HepG2 (cell line): ENCODE measurements at regions not wholly inside any gene's neighbourhood (a gene's known extent, or its start where the extent isn't known, plus 50 kb on each side); places are given as distances from the start of the nearest gene placed in this dataset.

Experiments used
- ATAC-seq: fragments of 200-7000 bp; cut with Tn5 transposase; 3 replicates; pipeline ENCODE4 v1.9.1; 2020; ENCODE audit warnings: mild to moderate bottlenecking, moderate library complexity
- BruUV-seq: library from RNA; stranded (reverse); fragments of 400-500 nt; replicated peaks from 2 replicates; lab custom pipeline; 2021; lab: Mats Ljungman, UMichigan
- CTCF ChIA-PET: fragments of 300-600 bp; formaldehyde crosslinking; extraction: SDS; loops from one replicate; lab custom pipeline; 2021; ENCODE audit warnings: low total read pairs, inconsistent platforms, low intra/inter-chr PET ratio; lab: Yijun Ruan, JAX
- POLR2A ChIA-PET: fragments of 350-600 bp; sonication (Branson Sonifier 250); formaldehyde crosslinking; loops from one replicate; lab custom pipeline; 2020; ENCODE audit warnings: antibody characterized with exemption, inconsistent platforms; lab: Yijun Ruan, JAX
- DNase-seq: peaks from one replicate; pipeline ENCODE4 v3.0.0-alpha.2; 2015; ENCODE audit warnings: low spot score
- FAIRE-seq: peaks from 3 replicates; lab custom pipeline; 2011; peaks lifted over from hg19 to GRCh38; lab: Jason Lieb, UNC
- H2AFZ ChIP-seq: one replicate; pipeline ENCODE4 v1.6.1; 2011; ENCODE audit warnings: low read length, inconsistent platforms
- H3K27ac ChIP-seq: fragments of 300-600 bp; 3 replicates; pipeline ENCODE4 v1.8.0; 2011; ENCODE audit warnings: mixed run types, mild to moderate bottlenecking, mixed read lengths, low read length, inconsistent platforms; ENCODE audit not compliant: insufficient read depth; ENCODE audit errors: extremely low read length
- H3K27me3 ChIP-seq, 2 experiments: fragments of 200-600 bp in 1 of 2; 2 replicates in 1 of 2; 3 replicates in 1 of 2; pipeline versions ENCODE4 v1.6.0 to v1.8.0; 2011; ENCODE audit warnings: low read length in 2 of 2, mild to moderate bottlenecking in 2 of 2, moderate library complexity in 2 of 2, inconsistent platforms in 1 of 2; ENCODE audit not compliant: insufficient read depth in 2 of 2, control insufficient read depth in 1 of 2
- H3K36me3 ChIP-seq, 2 experiments: fragments of 200-600 bp in 1 of 2; replicated peaks in 1 of 2; 2 replicates in 1 of 2; 3 replicates in 1 of 2; pipeline versions ENCODE4 v1.5.1 to v1.8.0; 2011; ENCODE audit warnings: low read length in 2 of 2, inconsistent platforms in 1 of 2; ENCODE audit not compliant: insufficient read depth in 2 of 2, control insufficient read depth in 1 of 2
- H3K4me1 ChIP-seq: 2 replicates; pipeline ENCODE4 v1.5.1; 2012; ENCODE audit warnings: low read length, inconsistent platforms; ENCODE audit not compliant: insufficient read depth
- H3K4me2 ChIP-seq: 2 replicates; pipeline ENCODE4 v1.6.0; 2011; ENCODE audit warnings: low read depth, low read length, inconsistent platforms
- H3K4me3 ChIP-seq, 3 experiments: fragments of 200-600 bp in 1 of 3; sonication (generic), shearing (Covaris generic) in 1 of 3; replicated peaks in 1 of 3; 2 replicates each; pipeline ENCODE4 v1.5.1; 2011 to 2016; ENCODE audit warnings: low read length in 3 of 3, inconsistent platforms in 2 of 3, low read depth in 2 of 3, mild to moderate bottlenecking in 2 of 3, control low read depth in 1 of 3, mixed read lengths in 1 of 3; ENCODE audit not compliant: insufficient read depth in 1 of 3
- H3K79me2 ChIP-seq: one replicate; pipeline ENCODE4 v1.6.1; 2011; ENCODE audit warnings: low read length, inconsistent platforms; ENCODE audit not compliant: insufficient read depth
- H3K9ac ChIP-seq: 2 replicates; pipeline ENCODE4 v1.6.0; 2011; ENCODE audit warnings: mild to moderate bottlenecking, low read depth, low read length, inconsistent platforms; ENCODE audit not compliant: insufficient read depth
- H3K9me3 ChIP-seq: 2 replicates; pipeline ENCODE4 v1.5.1; 2012; ENCODE audit warnings: mild to moderate bottlenecking, low read length
- H4K20me1 ChIP-seq: 2 replicates; pipeline ENCODE4 v1.6.0; 2011; ENCODE audit warnings: inconsistent platforms, mild to moderate bottlenecking, low read length, moderate library complexity; ENCODE audit not compliant: insufficient read depth
- AGO1 ChIP-seq: fragments of 200-400 bp; formaldehyde crosslinking; IDR thresholded peaks from 2 replicates; pipeline ENCODE4 v1.6.1; 2017; ENCODE audit warnings: mild to moderate bottlenecking, low read depth, low read length, moderate library complexity; ENCODE audit not compliant: poor library complexity, severe bottlenecking
- EEA1 ChIP-seq: sonication (generic); formaldehyde crosslinking; IDR thresholded peaks from 2 replicates; pipeline ENCODE4 v1.5.1; 2020; ENCODE audit warnings: mild to moderate bottlenecking, missing genetic modification reagents, borderline replicate concordance
- HDAC1 ChIP-seq: sonication (generic); formaldehyde crosslinking; IDR thresholded peaks from 2 replicates; pipeline ENCODE4 v1.5.1; 2020; ENCODE audit warnings: mild to moderate bottlenecking, missing genetic modification reagents
- HMG20A ChIP-seq: IDR thresholded peaks from 2 replicates; pipeline ENCODE4 v1.6.1; 2016; ENCODE audit warnings: borderline replicate concordance
- JUN ChIP-seq: sonication (generic); formaldehyde crosslinking; IDR thresholded peaks from 2 replicates; pipeline ENCODE4 v1.4.0; 2020; ENCODE audit warnings: mild to moderate bottlenecking, missing genetic modification reagents
- PTBP1 ChIP-seq: fragments of 200-400 bp; formaldehyde crosslinking; IDR thresholded peaks from 2 replicates; pipeline ENCODE4 v1.6.1; 2018; ENCODE audit warnings: low read length, low read depth; ENCODE audit not compliant: poor library complexity, severe bottlenecking
- REL ChIP-seq: sonication (generic); formaldehyde crosslinking; conservative IDR thresholded peaks from 2 replicates; pipeline ENCODE4 v1.8.0; 2022; ENCODE audit warnings: mild to moderate bottlenecking, missing genetic modification reagents, moderate library complexity
- SRF ChIP-seq: IDR thresholded peaks from 2 replicates; pipeline ENCODE4 v1.6.1; 2011; ENCODE audit warnings: mild to moderate bottlenecking, low read depth, low read length, moderate library complexity
- TGIF2 ChIP-seq: IDR thresholded peaks from 2 replicates; pipeline ENCODE4 v1.6.1; 2016; ENCODE audit warnings: control low read depth, missing compliant biosample characterization
- ZNF12 ChIP-seq: sonication (generic); formaldehyde crosslinking; IDR thresholded peaks from 2 replicates; pipeline ENCODE4 v1.5.0; 2020; ENCODE audit warnings: missing genetic modification reagents
- ZNF143 ChIP-seq: sonication (generic); formaldehyde crosslinking; IDR thresholded peaks from 2 replicates; pipeline ENCODE4 v1.4.0; 2020; ENCODE audit warnings: missing genetic modification reagents
- ZNF33A ChIP-seq: sonication (generic); formaldehyde crosslinking; IDR thresholded peaks from 2 replicates; pipeline ENCODE4 v1.5.1; 2020; ENCODE audit warnings: missing genetic modification reagents, mild to moderate bottlenecking, moderate library complexity, borderline replicate concordance
- ZNF367 ChIP-seq: sonication (generic); formaldehyde crosslinking; IDR thresholded peaks from 2 replicates; pipeline ENCODE4 v1.4.0; 2020; ENCODE audit warnings: missing genetic modification reagents, borderline replicate concordance
- ZNF407 ChIP-seq: sonication (generic); formaldehyde crosslinking; IDR thresholded peaks from one replicate; pipeline ENCODE4 v1.5.1; 2020; ENCODE audit warnings: mild to moderate bottlenecking, missing genetic modification reagents; ENCODE audit errors: not compliant biosample characterization
- WGBS: methylation state at CpG from one replicate; pipeline ENCODE4 v1.1.6; 2017; ENCODE audit warnings: low lambda C conversion rate; 5-methylcytosine and 5-hydroxymethylcytosine counted together
- in situ Hi-C: cut with HindIII; loops from 2 replicates; pipeline ENCODE4 v1.10.0; 2017; ENCODE audit warnings: low pct_unique_long_range_greater_than_20kb; ENCODE audit not compliant: extremely low pct_ligation_motif_present
- intact Hi-C: fragments of 100-400 bp; cut with micrococcal nuclease; formaldehyde crosslinking; loops from one replicate; pipeline ENCODE4 v1.10.0; 2022; ENCODE audit not compliant: unreplicated experiment
- TF ChIP-seq, protein P1 (sequence below): sonication (generic); formaldehyde crosslinking; conservative IDR thresholded peaks from 2 replicates; pipeline ENCODE4 v1.4.0; 2020; ENCODE audit warnings: missing genetic modification reagents

DNA sequence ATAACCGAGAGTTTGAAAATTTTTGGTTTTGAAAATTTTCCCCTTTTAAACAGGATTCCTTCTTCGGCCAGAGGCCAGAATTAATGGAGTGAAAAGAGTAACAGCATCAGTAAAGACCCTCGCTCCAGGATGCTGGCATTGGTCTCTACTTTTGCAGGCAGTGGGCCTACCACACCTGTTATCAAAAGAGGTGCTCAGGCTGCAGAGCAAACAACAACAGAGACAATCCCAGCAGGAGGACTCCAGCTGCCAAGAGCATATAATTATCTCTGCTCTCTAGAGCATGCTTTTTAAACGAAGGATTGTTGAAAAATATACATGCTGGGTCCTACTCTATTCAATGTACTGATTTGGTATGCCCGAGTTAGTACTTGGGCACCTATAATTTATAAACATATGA is 1048.5 kb downstream of the PLA2G4A start:
- ATAC-seq, result no peak
- Histone ChIP-seq H3K4me1 (no peaks in the 10 kb centered on the region), H3K4me3 (no peak overlapping the region), H3K27ac (no peak overlapping the region), H4K20me1 (no peaks in the 10 kb centered on the region), H2AFZ (no peak overlapping the region), H3K9ac (no peak overlapping the region), H3K79me2 (no peaks in the 10 kb centered on the region), H3K4me2 (no peak overlapping the region), H3K36me3 (no peaks in the 10 kb centered on the region), H3K9me3 (no peaks in the 10 kb centered on the region), H3K27me3 (no peaks in the 10 kb centered on the region)
- FAIRE-seq, result no peak
- intact Hi-C loops (no loop called here), in situ Hi-C loops (no loop called here)
- WGBS, result 2% methylated on average over 5 of the region's 5 CpGs
- no peak for DNase-seq
- ChIA-PET POLR2A (no interaction called here), CTCF (no interaction called here)
- BruUV-seq, result no TSS peak
- no peak for TF ChIP-seq ZNF367 (CRISPR knock-in tag)
- TF ChIP-seq PTBP1, result no peak
- TF ChIP-seq ZNF33A (CRISPR knock-in tag), result no peak
- no peak for TF ChIP-seq ZNF143 (CRISPR knock-in tag)
- TF ChIP-seq AGO1, result no peak
- TF ChIP-seq ZNF12 (CRISPR knock-in tag), result no peak
- TF ChIP-seq, protein P1, sequence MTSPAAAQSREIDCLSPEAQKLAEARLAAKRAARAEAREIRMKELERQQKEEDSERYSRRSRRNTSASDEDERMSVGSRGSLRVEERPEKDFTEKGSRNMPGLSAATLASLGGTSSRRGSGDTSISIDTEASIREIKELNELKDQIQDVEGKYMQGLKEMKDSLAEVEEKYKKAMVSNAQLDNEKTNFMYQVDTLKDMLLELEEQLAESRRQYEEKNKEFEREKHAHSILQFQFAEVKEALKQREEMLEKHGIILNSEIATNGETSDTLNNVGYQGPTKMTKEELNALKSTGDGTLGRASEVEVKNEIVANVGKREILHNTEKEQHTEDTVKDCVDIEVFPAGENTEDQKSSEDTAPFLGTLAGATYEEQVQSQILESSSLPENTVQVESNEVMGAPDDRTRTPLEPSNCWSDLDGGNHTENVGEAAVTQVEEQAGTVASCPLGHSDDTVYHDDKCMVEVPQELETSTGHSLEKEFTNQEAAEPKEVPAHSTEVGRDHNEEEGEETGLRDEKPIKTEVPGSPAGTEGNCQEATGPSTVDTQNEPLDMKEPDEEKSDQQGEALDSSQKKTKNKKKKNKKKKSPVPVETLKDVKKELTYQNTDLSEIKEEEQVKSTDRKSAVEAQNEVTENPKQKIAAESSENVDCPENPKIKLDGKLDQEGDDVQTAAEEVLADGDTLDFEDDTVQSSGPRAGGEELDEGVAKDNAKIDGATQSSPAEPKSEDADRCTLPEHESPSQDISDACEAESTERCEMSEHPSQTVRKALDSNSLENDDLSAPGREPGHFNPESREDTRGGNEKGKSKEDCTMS (CRISPR knock-in tag), result no peak
- no peak for TF ChIP-seq REL (CRISPR knock-in tag)
- no peak for TF ChIP-seq ZNF407 (CRISPR knock-in tag)
- no peak for TF ChIP-seq HMG20A (CRISPR knock-in tag)
- TF ChIP-seq HDAC1, result no peak
- no peak for TF ChIP-seq SRF
- TF ChIP-seq EEA1 (CRISPR knock-in tag), result no peak
- no peak for TF ChIP-seq TGIF2
- no peak for TF ChIP-seq JUN (CRISPR knock-in tag)
